ENCODE measurements at regions not wholly inside any gene's neighbourhood (a gene's known extent, or its start where the extent isn't known, plus 50 kb on each side); places are given as distances from the start of the nearest gene placed in this dataset.
"Not testable (repeated sequence)": the region's sequence is repeated elsewhere in the genome, so short reads cannot be mapped to it uniquely, and the experiment has no call there.

DNA sequence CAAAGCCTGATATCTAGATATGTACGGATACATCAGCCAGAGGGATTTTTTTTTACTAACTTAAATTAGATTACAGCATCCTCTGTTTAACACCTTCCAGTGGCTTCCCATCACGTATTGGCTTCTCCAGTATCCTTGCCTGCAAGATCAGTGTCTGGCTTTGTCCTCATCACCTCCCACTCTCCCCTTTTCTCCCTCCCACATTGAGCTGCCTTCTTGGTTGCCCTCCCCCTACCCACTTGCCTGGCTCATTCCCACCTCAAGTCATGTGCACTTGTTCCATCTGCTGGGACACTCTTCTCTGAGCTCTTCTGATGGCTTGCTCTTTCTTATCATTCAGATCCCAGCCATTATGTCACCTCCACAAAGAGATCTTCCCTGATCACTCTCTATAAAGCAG lies 75.9 kb upstream of the NALF2 start:
- H3F3A ChIP-seq (ENCODE audit: insufficient read depth, low read depth) = no peaks in the 10 kb centered on the region
- ChIA-PET POLR2A (ENCODE audit: unreplicated experiment) (no interaction called here), CTCF (no interaction called here)
- H3K27ac ChIP-seq = no peak overlapping the region
- peaks cover 15% of the 10 kb centered on the region; the same call in 1 of the 2 replicates for H3K27me3 ChIP-seq (ENCODE audit: insufficient read depth, low read depth)
- no peaks in the 10 kb centered on the region for H4K20me1 ChIP-seq (ENCODE audit: insufficient read depth)
- TF ChIP-seq, protein P1, sequence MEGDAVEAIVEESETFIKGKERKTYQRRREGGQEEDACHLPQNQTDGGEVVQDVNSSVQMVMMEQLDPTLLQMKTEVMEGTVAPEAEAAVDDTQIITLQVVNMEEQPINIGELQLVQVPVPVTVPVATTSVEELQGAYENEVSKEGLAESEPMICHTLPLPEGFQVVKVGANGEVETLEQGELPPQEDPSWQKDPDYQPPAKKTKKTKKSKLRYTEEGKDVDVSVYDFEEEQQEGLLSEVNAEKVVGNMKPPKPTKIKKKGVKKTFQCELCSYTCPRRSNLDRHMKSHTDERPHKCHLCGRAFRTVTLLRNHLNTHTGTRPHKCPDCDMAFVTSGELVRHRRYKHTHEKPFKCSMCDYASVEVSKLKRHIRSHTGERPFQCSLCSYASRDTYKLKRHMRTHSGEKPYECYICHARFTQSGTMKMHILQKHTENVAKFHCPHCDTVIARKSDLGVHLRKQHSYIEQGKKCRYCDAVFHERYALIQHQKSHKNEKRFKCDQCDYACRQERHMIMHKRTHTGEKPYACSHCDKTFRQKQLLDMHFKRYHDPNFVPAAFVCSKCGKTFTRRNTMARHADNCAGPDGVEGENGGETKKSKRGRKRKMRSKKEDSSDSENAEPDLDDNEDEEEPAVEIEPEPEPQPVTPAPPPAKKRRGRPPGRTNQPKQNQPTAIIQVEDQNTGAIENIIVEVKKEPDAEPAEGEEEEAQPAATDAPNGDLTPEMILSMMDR (conservative IDR thresholded peaks at IDR 0.05) = no peak
- TF ChIP-seq EZH2 (IDR thresholded peaks at IDR 0.05; ENCODE audit: low read depth) = no peak
- H3K79me2 ChIP-seq (ENCODE audit: low read depth) = no peaks in the 10 kb centered on the region
- H3K4me2 ChIP-seq = no peak overlapping the region
- no peaks in the 10 kb centered on the region for H3K9me2 ChIP-seq (ENCODE audit: insufficient read depth)
- no peaks in the 10 kb centered on the region for H3K9me3 ChIP-seq (ENCODE audit: insufficient read depth, low read depth)
- no peak overlapping the region for H3K4me3 ChIP-seq
- no TSS peak for BruUV-seq (replicated peaks)
- no peaks in the 10 kb centered on the region for H3K36me3 ChIP-seq (ENCODE audit: low read depth)
- no peak for DNase-seq
- intact Hi-C loops (cut with micrococcal nuclease; ENCODE audit: unreplicated experiment) = no loop called here
- no peaks in the 10 kb centered on the region for H3K4me1 ChIP-seq (replicated peaks; ENCODE audit: insufficient read depth)
- no peak overlapping the region for H2AFZ ChIP-seq

DNA sequence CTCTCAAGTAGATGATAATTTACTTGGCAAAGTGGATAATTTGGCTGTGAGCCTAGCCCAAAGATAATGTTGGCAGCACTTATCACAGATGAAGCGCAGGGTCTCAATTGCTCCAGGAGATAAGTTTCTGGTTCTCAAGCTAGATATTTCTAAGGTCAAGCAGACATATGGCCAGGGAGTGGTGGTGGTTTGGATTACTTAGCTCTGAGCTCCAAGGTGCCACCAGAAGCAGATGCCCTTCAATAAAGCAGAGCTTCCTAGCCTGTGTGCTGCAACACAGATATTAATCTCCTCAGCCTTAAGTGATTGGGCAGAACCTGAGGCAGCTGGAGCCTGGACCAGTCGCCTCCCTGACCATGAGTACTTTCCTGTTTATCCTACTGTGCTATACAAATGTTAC lies 79.2 kb upstream of the NALF2 start:
- BruUV-seq (replicated peaks) = no TSS peak
- DNase-seq = no peak
- peaks cover 9% of the 10 kb centered on the region; the same call in 1 of the 2 replicates for H3K27me3 ChIP-seq (ENCODE audit: insufficient read depth, low read depth)
- ChIA-PET CTCF (interaction anchor here (0.6 to 0.7 kb wide), 2 partner anchors 1113 to 1690 kb away, joined by 3 to 11 read pairs; no protein-coding TSS in a partner anchor), POLR2A (ENCODE audit: unreplicated experiment) (no interaction called here)
- no peaks in the 10 kb centered on the region for H3F3A ChIP-seq (ENCODE audit: insufficient read depth, low read depth)
- H3K9me3 ChIP-seq (ENCODE audit: insufficient read depth, low read depth) = no peaks in the 10 kb centered on the region
- H3K36me3 ChIP-seq (ENCODE audit: low read depth) = no peaks in the 10 kb centered on the region
- intact Hi-C loops (cut with micrococcal nuclease; ENCODE audit: unreplicated experiment) = no loop called here
- H3K4me1 ChIP-seq (replicated peaks; ENCODE audit: insufficient read depth) = no peaks in the 10 kb centered on the region
- no peaks in the 10 kb centered on the region for H4K20me1 ChIP-seq (ENCODE audit: insufficient read depth)
- TF ChIP-seq EZH2 (IDR thresholded peaks at IDR 0.05; ENCODE audit: low read depth) = no peak
- TF ChIP-seq, protein P1 (conservative IDR thresholded peaks at IDR 0.05) = no peak
- H3K4me3 ChIP-seq = no peak overlapping the region
- H3K79me2 ChIP-seq (ENCODE audit: low read depth) = no peaks in the 10 kb centered on the region
- H3K4me2 ChIP-seq = no peak overlapping the region
- no peak overlapping the region for H2AFZ ChIP-seq
- H3K9me2 ChIP-seq (ENCODE audit: insufficient read depth) = no peaks in the 10 kb centered on the region
- no peak overlapping the region for H3K27ac ChIP-seq

DNA sequence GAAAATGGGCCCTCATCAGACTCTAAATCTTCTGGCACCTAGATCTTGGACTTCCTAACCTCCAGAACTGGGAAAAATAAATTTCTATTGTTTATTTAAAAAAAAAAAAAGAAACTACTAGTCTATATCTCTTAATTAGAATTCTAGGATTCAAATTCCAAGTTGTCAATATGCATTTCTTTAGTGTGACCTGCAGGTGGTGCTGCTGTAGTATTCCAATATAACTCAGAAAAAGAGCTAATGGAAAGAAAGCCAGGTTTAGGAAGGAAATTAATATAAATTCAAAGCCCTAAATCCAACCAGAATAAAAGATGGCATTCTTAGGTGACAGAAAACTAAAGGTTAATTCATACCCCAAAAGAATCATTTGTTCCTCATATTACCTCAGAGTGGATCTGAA lies 80.0 kb upstream of the NALF2 start:
- TF ChIP-seq, protein P1 (conservative IDR thresholded peaks at IDR 0.05) = peak; percentile 44
- no peak for TF ChIP-seq EZH2 (IDR thresholded peaks at IDR 0.05; ENCODE audit: low read depth)
- Histone ChIP-seq H3K4me2 (no peak overlapping the region), H3F3A (ENCODE audit: insufficient read depth, low read depth) (no peaks in the 10 kb centered on the region), H3K9me2 (ENCODE audit: insufficient read depth) (no peaks in the 10 kb centered on the region), H3K4me1 (replicated peaks; ENCODE audit: insufficient read depth) (no peaks in the 10 kb centered on the region), H3K9me3 (ENCODE audit: insufficient read depth, low read depth) (no peaks in the 10 kb centered on the region), H2AFZ (no peak overlapping the region), H4K20me1 (ENCODE audit: insufficient read depth) (no peaks in the 10 kb centered on the region), H3K79me2 (ENCODE audit: low read depth) (no peaks in the 10 kb centered on the region), H3K4me3 (no peak overlapping the region), H3K27ac (no peak overlapping the region), H3K36me3 (ENCODE audit: low read depth) (no peaks in the 10 kb centered on the region), H3K27me3 (ENCODE audit: insufficient read depth, low read depth) (0 out of 2 replicates have a peak, but pooled peaks cover 3% of the 10 kb centered on the region)
- DNase-seq = no peak
- ChIA-PET CTCF (interaction anchor here (0.6 to 0.7 kb wide), 2 partner anchors 195 to 1689 kb away, joined by 3 read pairs; no protein-coding TSS in a partner anchor), POLR2A (ENCODE audit: unreplicated experiment) (no interaction called here)
- intact Hi-C loops (cut with micrococcal nuclease; ENCODE audit: unreplicated experiment) = no loop called here
- no TSS peak for BruUV-seq (replicated peaks)

DNA sequence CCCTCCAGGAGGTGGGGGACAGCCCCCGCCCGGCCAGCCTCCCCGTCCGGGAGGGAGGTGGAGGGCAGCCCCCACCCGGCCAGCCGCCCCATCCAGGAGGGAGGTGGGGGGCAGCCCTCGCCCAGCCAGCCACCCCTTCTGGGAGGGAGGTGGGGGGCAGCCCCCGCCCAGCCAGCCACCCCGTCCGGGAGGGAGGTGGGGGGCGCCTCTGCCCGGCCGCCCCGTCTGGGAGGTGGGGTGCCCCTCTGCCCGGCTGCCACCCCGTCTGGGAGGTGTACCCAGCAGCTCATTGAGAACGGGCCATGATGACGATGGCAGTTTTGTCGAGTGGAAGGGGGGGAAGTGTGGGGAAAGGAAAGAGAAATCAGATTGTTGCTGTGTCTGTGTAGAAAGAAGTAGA lies 81.9 kb upstream of the NALF2 start:
- H3F3A ChIP-seq (ENCODE audit: insufficient read depth, low read depth); H3K4me3 ChIP-seq; H3K27ac ChIP-seq; H4K20me1 ChIP-seq (ENCODE audit: insufficient read depth); DNase-seq; BruUV-seq (replicated peaks); H3K79me2 ChIP-seq (ENCODE audit: low read depth); H3K4me2 ChIP-seq; H3K27me3 ChIP-seq (ENCODE audit: insufficient read depth, low read depth); H3K9me3 ChIP-seq (ENCODE audit: insufficient read depth, low read depth); intact Hi-C loops (cut with micrococcal nuclease; ENCODE audit: unreplicated experiment); CTCF ChIA-PET; POLR2A ChIA-PET (ENCODE audit: unreplicated experiment); H3K9me2 ChIP-seq (ENCODE audit: insufficient read depth); H3K4me1 ChIP-seq (replicated peaks; ENCODE audit: insufficient read depth); H2AFZ ChIP-seq; H3K36me3 ChIP-seq (ENCODE audit: low read depth): not testable (repeated sequence)

Measured in PC-9 (cell line).